ENCODE measurements at regions not wholly inside any gene's neighbourhood (a gene's known extent, or its start where the extent isn't known, plus 50 kb on each side); places are given as distances from the start of the nearest gene placed in this dataset.

GRCh38 chr18:54100920-54101470 is 123.5 kb downstream of the MBD2 start:
- Histone ChIP-seq H3K23ac (ENCODE audit: insufficient read length, low read depth, low read length) (no peak overlapping the region), H2BK15ac (ENCODE audit: low read depth, low read length) (no peak overlapping the region), H4K5ac (ENCODE audit: insufficient read length, low read depth, low read length) (no peak overlapping the region), H2AFZ (ENCODE audit: low read length) (no peak overlapping the region), H3K4ac (ENCODE audit: low read depth, low read length) (no peak overlapping the region), H3K9me3 (ENCODE audit: control insufficient read depth, low read depth, low read length) (no peaks in the 10 kb centered on the region), H3K27ac (ENCODE audit: insufficient read length, low read depth, low read length) (no peak overlapping the region), H3T11ph (ENCODE audit: low read length) (no peak overlapping the region), H3K4me2 (ENCODE audit: insufficient read depth, insufficient read length, low read length) (no peak overlapping the region), H2BK12ac (ENCODE audit: insufficient read length, low read depth, low read length) (no peak overlapping the region), H3K56ac (ENCODE audit: insufficient read length, low read depth, low read length) (no peak overlapping the region), H2BK120ac (ENCODE audit: low read depth, low read length, poor library complexity, severe bottlenecking) (no peak overlapping the region), H2AK5ac (ENCODE audit: insufficient read length, low read length) (no peak overlapping the region), H3K14ac (ENCODE audit: insufficient read depth, low read length) (no peak overlapping the region), H2BK5ac (ENCODE audit: insufficient read length, low read length) (no peak overlapping the region), H2BK20ac (ENCODE audit: low read depth, low read length, poor library complexity, severe bottlenecking) (no peak overlapping the region), H3K23me2 (ENCODE audit: insufficient read length, low read depth, low read length, poor library complexity, severe bottlenecking) (no peaks in the 10 kb centered on the region), H3K9ac (ENCODE audit: extremely low read depth, insufficient read length, low read length) (no peak overlapping the region), H3K18ac (ENCODE audit: insufficient read length, low read depth, low read length) (no peak overlapping the region), H4K91ac (ENCODE audit: insufficient read length, low read depth, low read length) (no peak overlapping the region), H3K79me2 (ENCODE audit: insufficient read depth, low read length) (no peaks in the 10 kb centered on the region), H4K20me1 (ENCODE audit: control insufficient read depth, insufficient read depth, insufficient read length) (no peaks in the 10 kb centered on the region), H4K8ac (replicated peaks; ENCODE audit: insufficient read length, low read depth, low read length) (no peak overlapping the region), H3K79me1 (ENCODE audit: insufficient read depth, low read depth, low read length, poor library complexity, severe bottlenecking) (no peaks in the 10 kb centered on the region), H3K4me1 (ENCODE audit: insufficient read depth, low read length) (no peaks in the 10 kb centered on the region), H3K27me3 (ENCODE audit: insufficient read depth, low read length) (no peaks in the 10 kb centered on the region)
- TF ChIP-seq CTCF (conservative IDR thresholded peaks at IDR 0.05): no peak
- Mint-ChIP-seq H3K4me1 (no peaks in the 10 kb centered on the region), H3K36me3 (ENCODE audit: insufficient read depth in 1 of 3, low read depth in 3 of 3) (no peaks in the 10 kb centered on the region), H3K9me3 (peaks cover 0 to 8% of the 10 kb centered on the region in 2 experiments; a peak in 4 of 5 replicates), H3K4me3 (no peak overlapping the region), H3K27me3 (ENCODE audit: low read depth) (no peaks in the 10 kb centered on the region; the same call in 1 of the 2 replicates), H3K27ac (no peak overlapping the region)
- no CpG with 5 or more reads among the region's 4 CpGs for WGBS (ENCODE audit: extremely low coverage, insufficient read length, low lambda C conversion rate)
- DNase-seq: no peak

All from H9 (cell line).